ENCODE measurements at regions not wholly inside any gene's neighbourhood (a gene's known extent, or its start where the extent isn't known, plus 50 kb on each side); places are given as distances from the start of the nearest gene placed in this dataset.

DNA sequence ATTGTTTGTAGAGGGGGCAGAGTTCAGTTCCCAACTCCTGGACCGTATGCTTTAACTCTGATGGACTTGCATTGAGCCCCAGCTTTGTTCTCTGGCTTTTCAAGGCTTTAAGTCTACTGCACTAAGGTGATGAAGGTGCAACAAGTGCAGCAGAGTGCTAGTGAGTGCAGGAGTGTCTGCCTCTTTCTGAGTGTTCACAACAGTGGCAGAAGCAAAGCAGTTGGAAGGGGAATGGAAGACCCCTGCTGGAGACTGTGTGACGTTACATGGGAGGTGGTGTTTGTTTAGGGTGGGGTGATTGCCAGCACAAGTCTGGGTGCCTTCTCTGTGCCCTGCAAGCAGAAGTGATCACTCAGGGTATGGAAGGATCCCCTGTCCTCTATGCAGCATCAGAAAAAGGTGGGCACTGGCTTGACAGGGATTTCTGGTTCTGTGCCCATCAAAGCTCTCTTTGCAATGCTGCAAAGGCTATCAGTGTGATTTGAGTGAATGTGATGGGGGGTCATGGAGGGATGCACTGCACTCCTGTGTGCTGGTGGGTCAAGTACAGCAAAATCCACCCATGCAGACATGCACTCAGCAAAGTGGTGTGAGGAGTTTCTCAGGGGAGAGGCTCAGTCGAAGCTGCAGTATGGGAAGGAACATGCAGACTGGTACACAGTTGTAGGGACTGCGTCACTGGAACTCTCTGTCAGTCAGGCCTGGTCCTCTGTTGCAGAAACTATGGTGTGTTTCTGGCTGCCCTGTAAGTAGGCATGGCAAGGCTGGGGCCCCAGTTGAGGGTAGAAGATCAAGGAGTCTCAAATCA is 70.9 kb upstream of the UGT2B7 start:
- TF ChIP-seq, protein P1, sequence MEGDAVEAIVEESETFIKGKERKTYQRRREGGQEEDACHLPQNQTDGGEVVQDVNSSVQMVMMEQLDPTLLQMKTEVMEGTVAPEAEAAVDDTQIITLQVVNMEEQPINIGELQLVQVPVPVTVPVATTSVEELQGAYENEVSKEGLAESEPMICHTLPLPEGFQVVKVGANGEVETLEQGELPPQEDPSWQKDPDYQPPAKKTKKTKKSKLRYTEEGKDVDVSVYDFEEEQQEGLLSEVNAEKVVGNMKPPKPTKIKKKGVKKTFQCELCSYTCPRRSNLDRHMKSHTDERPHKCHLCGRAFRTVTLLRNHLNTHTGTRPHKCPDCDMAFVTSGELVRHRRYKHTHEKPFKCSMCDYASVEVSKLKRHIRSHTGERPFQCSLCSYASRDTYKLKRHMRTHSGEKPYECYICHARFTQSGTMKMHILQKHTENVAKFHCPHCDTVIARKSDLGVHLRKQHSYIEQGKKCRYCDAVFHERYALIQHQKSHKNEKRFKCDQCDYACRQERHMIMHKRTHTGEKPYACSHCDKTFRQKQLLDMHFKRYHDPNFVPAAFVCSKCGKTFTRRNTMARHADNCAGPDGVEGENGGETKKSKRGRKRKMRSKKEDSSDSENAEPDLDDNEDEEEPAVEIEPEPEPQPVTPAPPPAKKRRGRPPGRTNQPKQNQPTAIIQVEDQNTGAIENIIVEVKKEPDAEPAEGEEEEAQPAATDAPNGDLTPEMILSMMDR (IDR thresholded peaks at IDR 0.05 in 8 of 11, conservative IDR thresholded peaks at IDR 0.05 in 3 of 11) = no peak
- no peak for TF ChIP-seq POLR2A (IDR thresholded peaks at IDR 0.05)

Data from spleen (tissue), 7 donors.